Mucosa of descending colon (tissue), 3 donors: ENCODE measurements at regions not wholly inside any gene's neighbourhood (a gene's known extent, or its start where the extent isn't known, plus 50 kb on each side); places are given as distances from the start of the nearest gene placed in this dataset.

Experiments
- ATAC-seq: fragments of 200-7000 bp; cut with Tn5 transposase; one replicate; pipeline ENCODE4 v1.9.1; 2020; ENCODE audit warnings: mild to moderate bottlenecking, moderate library complexity
- DNase-seq, 3 donors: peaks; one replicate each; pipeline ENCODE4 v3.0.0-alpha.2; 2020
- H3K36me3 ChIP-seq: fragments of 200-600 bp; one replicate; pipeline ENCODE4 v1.8.0; 2021; ENCODE audit warnings: low read depth, mild to moderate bottlenecking
- H3K4me1 ChIP-seq: fragments of 200-600 bp; one replicate; pipeline ENCODE4 v1.8.0; 2021; ENCODE audit warnings: low read depth, mild to moderate bottlenecking
- H3K4me3 ChIP-seq: fragments of 200-600 bp; one replicate; pipeline ENCODE4 v1.8.0; 2021; ENCODE audit warnings: mild to moderate bottlenecking
- H3K9me3 ChIP-seq: fragments of 200-600 bp; one replicate; pipeline ENCODE4 v1.8.0; 2021; ENCODE audit warnings: mild to moderate bottlenecking
- intact Hi-C, 2 donors: fragments of 100-400 bp; cut with DNase I in 1 of 2; cut with micrococcal nuclease in 1 of 2; formaldehyde crosslinking; loops; one replicate each; pipeline versions ENCODE4 v1.11.0 to v1.11.1; 2022; cut with DNase I, micrococcal nuclease
- TF ChIP-seq, protein P1 (sequence below): fragments of 200-600 bp; IDR thresholded peaks from one replicate; pipeline ENCODE4 v1.8.0; 2022; ENCODE audit warnings: antibody characterized with exemption, mild to moderate bottlenecking
- donor health status: DM: no; HTN: no; CAD: no; lungs with moderate emphysema.
- donor health status: DM: no; HTN: no; CAD: no.
- donor health status: DM: no; HTN: yes; CAD: no.

DNA sequence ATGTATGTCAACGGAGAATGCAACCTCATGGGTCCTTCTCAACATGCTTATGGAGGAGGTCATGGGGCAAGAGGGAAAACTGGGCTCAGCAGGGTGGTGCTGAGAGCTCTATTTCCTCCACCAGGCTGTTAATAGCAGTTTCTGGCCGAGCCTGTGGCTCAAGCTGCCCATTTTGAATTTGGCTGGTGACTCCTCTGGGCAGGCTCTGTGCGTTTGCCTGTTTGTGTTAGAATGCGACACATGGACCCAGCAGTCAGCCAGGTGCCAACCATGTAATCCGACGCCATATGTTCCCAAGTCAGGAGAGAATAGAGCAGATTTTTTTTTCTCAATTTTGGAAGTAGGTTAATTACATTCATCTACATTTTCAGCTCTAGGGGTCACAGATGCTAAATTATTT, 387.7 kb upstream of the CLINT1 start:
- Histone ChIP-seq H3K36me3 (no peaks in the 10 kb centered on the region), H3K4me1 (no peaks in the 10 kb centered on the region), H3K4me3 (no peak overlapping the region), H3K9me3 (no peaks in the 10 kb centered on the region)
- DNase-seq (no peak), ATAC-seq (no peak)
- TF ChIP-seq, protein P1, sequence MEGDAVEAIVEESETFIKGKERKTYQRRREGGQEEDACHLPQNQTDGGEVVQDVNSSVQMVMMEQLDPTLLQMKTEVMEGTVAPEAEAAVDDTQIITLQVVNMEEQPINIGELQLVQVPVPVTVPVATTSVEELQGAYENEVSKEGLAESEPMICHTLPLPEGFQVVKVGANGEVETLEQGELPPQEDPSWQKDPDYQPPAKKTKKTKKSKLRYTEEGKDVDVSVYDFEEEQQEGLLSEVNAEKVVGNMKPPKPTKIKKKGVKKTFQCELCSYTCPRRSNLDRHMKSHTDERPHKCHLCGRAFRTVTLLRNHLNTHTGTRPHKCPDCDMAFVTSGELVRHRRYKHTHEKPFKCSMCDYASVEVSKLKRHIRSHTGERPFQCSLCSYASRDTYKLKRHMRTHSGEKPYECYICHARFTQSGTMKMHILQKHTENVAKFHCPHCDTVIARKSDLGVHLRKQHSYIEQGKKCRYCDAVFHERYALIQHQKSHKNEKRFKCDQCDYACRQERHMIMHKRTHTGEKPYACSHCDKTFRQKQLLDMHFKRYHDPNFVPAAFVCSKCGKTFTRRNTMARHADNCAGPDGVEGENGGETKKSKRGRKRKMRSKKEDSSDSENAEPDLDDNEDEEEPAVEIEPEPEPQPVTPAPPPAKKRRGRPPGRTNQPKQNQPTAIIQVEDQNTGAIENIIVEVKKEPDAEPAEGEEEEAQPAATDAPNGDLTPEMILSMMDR = no peak
- intact Hi-C loops = no loop called here

DNA sequence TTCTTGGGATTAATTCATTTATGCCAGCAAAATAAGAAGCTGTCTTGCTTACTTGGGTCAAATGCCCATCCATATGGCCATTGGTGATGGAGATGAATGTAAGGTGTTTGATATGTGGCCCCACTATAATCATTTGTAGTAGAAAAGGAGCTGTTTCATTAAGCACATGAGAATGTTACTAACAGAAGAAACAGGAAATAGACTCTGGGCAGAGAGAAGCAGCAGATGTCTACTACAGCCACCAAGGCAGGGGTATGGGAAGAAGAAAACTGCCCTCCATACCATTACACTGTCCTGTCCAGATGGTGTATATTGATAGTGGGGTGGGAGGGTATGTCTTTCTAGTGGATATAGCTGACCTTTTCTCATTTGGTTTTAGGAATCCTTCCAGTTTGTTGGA, 386.6 kb upstream of the CLINT1 start:
- H3K4me3 ChIP-seq = no peak overlapping the region
- intact Hi-C loops = no loop called here
- no peaks in the 10 kb centered on the region for H3K4me1 ChIP-seq
- H3K9me3 ChIP-seq = no peaks in the 10 kb centered on the region
- TF ChIP-seq, protein P1 = no peak
- DNase-seq (no peak), ATAC-seq (no peak)
- no peaks in the 10 kb centered on the region for H3K36me3 ChIP-seq

DNA sequence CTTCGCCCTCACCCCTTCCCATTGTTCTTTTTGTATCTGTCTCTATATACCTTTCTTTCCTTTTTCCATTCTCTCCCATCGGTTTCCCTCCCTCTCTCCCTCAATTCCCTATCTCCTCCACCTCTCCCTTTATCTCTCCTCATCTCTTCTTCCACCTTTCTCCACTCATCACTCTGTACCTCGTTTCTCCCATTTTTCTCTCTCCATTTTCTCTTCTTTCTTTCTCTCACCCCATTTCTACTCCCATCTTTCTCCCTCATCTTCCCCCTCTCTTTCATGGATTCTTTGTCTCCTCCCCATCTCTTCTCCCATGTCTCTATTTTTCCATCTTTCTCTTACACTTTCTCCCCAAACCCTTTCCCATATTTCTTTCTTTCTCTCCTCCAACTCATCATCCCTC, 385.9 kb upstream of the CLINT1 start:
- intact Hi-C loops = no loop called here
- TF ChIP-seq, protein P1 = no peak
- DNase-seq = no peak
- Histone ChIP-seq H3K4me1 (no peaks in the 10 kb centered on the region), H3K9me3 (no peaks in the 10 kb centered on the region), H3K4me3 (no peak overlapping the region), H3K36me3 (no peaks in the 10 kb centered on the region)
- ATAC-seq = no peak

DNA sequence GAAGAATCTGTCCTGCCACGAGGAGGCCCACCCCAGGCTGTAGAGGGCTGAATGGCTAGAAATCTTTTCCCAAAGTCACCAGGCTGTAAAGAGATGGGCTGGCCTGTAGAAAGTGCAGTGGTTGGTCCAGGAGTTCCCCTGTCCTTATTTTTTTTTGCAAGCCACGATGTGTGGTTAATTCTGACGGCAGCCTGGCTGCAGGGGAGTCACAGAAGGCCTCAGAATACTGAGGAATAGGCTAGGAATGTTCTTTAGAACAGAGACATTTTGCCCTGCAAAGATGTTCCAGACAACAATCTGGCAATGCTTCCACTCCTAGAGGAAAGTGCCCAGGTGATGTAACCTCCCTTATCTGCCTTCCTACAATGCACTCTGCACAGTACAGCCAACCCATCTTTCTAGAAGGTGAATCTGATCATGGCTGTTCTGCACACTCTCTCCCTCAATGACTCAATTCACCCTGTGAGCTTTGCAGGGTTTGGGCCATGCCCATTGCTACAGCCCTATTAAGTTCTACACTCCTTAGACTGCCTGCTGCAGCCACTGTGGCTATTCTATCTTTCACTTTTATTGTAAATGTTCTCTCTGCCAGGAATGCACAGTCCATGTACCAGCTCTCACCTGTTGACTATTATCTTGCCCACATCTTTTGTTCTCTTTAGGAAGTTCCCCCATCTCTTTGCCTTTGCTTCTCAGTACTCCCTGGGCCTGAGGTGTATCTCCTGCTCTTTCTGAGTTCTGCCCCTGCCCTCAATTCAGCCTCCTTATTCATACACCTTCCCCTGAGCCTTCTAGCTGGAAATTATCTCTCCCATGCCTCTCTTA, 377.8 kb upstream of the CLINT1 start:
- TF ChIP-seq, protein P1 = no peak
- intact Hi-C loops = no loop called here

DNA sequence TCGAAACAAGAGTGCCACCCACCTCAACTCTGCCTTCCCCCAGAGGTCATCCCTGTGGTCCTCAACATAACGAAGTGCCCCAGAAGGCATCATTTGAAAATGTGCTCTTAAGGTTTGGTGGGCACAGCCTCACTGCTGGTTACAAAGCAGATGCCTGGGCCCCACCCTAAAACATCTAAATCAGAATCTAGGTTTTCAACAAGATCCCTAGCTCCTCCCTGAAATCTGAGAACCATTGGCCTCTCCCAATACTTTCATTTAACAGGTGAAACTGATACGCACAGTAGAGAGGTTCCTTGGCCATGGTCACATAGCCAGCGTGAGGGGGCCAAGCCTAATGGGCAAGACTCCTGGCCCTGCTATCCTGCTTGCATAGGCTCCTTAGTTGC, 376.2 kb upstream of the CLINT1 start:
- Histone ChIP-seq H3K4me1 (no peaks in the 10 kb centered on the region), H3K9me3 (no peaks in the 10 kb centered on the region), H3K36me3 (no peaks in the 10 kb centered on the region), H3K4me3 (no peak overlapping the region)
- intact Hi-C loops = no loop called here
- no peak for ATAC-seq
- DNase-seq = no peak
- TF ChIP-seq, protein P1 = no peak

More for the DNA sequence above, 377.8 kb upstream of the CLINT1 start:
- H3K36me3 ChIP-seq = no peaks in the 10 kb centered on the region
- DNase-seq (no peak), ATAC-seq (no peak)
- H3K4me3 ChIP-seq = no peak overlapping the region
- no peaks in the 10 kb centered on the region for H3K9me3 ChIP-seq
- H3K4me1 ChIP-seq = no peaks in the 10 kb centered on the region
